GM12872 (cell line): ENCODE measurements at regions not wholly inside any gene's neighbourhood (a gene's known extent, or its start where the extent isn't known, plus 50 kb on each side); places are given as distances from the start of the nearest gene placed in this dataset.

Experiments
- TF ChIP-seq, protein P1 (sequence below): IDR thresholded peaks from 3 replicates; pipeline ENCODE4 v1.5.1; 2011; ENCODE audit warnings: low read depth, mild to moderate bottlenecking, low read length, moderate library complexity; ENCODE audit not compliant: insufficient read depth

DNA sequence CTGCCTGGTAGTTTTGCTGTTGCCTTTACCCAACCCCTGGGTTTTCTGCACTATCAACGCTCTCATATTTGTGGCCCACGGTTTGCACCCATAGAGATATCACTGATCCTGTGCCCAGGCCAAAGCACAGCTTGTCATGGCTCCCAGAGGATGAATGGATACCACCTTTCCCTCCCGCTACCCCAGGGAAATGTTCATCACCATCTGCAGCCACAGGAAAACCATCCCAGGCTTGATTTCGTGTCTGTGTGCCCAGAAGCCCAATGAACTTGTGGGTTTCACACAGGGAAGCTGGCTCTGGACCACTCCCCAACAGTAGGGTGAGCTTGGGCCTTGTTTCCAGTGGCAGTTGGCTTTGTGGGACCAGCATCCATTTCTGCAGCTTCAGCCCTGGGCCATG is 143.1 kb upstream of the GDF10 start:
- TF ChIP-seq, protein P1, sequence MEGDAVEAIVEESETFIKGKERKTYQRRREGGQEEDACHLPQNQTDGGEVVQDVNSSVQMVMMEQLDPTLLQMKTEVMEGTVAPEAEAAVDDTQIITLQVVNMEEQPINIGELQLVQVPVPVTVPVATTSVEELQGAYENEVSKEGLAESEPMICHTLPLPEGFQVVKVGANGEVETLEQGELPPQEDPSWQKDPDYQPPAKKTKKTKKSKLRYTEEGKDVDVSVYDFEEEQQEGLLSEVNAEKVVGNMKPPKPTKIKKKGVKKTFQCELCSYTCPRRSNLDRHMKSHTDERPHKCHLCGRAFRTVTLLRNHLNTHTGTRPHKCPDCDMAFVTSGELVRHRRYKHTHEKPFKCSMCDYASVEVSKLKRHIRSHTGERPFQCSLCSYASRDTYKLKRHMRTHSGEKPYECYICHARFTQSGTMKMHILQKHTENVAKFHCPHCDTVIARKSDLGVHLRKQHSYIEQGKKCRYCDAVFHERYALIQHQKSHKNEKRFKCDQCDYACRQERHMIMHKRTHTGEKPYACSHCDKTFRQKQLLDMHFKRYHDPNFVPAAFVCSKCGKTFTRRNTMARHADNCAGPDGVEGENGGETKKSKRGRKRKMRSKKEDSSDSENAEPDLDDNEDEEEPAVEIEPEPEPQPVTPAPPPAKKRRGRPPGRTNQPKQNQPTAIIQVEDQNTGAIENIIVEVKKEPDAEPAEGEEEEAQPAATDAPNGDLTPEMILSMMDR: no peak

DNA sequence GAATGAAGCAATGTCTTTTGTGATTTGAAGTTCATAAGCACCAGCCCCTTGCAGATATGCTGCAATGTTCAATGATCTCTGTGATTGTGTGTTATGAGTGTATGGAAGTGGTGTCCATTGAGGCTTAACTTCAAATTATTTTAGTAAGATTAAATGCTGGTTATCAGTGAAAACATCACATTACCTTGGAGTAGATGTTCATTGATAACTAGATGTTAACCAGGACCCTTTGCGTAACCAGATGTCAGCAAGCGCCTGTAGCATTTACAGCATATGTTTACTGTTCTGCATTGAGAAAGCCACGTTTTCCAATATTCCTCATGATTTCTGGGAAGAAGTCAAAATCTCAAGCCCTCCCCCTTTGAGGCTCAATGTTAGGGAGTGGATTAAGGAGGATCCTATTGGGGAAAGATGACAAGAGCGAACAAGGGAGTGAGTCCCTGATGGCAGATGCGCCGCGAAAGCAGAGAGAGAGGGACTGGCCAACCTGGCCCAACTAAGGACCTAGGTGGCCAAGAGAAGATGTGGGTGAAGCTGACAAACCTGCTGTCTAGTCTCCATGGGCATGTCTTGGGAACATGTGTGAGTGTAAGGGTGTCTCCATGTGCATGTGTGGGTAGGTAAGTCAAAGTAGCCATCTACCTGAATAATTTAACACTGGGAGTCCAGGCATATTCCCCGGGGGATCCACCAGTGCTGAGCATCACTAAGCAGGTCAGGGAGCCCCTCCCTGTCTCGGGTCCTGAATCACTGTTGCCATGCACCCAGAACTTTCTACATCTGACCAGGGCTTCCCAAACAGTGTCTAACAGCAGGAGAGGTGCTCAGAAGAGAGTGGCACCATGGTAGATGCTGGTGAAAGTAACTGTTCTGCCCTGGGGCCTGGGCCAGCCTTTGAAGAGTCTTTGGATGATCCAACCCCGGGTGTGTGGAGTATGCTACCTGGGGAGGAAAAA is 141.6 kb upstream of the GDF10 start:
- TF ChIP-seq, protein P1: no peak

DNA sequence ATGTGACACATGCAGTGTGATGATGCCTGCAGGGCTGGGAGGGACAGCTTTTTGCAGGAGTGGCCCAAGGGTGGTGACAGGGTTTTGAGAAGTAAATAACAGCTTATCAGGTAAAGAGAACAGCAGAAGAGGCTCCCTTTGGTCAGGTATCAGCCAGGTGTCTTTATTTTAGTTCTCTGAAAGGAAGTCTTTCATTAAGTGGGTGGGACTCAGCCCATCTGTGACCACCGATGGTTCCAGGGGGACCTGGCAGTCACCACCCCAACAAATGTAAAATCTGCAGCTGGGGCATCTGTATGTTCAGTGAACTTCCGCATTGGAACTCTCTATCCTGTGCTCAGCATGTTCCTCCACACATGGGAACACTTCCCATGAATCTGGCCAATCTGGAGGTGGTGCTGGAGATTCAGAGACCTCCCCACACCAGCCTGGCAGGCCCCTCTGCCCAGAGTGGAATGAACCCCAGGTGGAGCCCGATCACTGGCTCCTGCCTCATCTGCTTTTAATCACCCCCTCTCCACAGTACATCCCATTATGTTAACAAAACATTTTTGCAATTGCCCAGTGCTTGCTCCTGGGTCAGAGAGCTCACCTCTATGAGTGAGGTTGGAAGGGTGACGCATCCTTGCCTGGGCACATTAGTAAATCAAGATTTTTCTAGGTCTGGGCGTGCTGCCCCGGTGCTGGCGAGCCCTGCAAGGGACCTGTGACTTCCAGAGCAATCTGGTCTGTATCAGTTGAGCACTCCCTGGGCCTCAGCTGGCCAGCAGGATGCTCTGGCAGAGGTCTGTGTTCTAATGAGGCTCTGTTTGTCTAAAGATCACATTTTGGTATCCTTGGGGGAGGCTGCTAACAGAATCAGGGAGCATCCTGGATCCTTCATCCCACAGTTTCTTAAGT is 140.4 kb upstream of the GDF10 start:
- TF ChIP-seq, protein P1: no peak

DNA sequence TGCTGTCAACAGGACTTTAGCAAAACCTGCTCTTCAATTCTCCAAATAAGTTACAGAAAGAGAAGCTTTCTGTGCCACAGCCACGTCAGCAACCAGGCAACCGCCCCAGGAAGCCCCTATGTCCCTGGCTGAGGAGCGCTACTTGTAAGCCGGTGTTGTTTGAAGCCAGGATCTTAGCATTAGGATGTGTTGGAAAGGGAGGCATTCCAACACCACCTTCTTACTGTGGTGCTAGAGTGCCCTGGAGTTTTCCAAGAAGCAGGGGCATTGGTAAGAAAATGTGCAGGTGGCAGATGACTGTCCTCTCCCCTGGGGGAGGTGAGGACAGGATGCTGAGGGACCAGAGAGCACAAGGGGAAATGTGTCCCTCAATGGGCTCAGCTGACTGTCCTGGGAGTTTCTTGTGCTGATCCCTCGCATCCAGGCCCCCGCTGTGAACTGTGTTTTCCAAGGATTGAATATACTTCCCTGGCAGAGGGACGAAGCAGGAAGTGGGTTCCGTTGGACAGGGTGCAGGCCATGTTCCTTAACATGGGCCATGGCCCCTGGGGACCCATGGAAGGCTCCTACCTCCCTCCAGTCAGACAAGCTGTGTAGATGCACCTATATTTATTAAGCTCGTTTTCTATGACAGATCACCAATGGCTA is 139.6 kb upstream of the GDF10 start:
- TF ChIP-seq, protein P1: no peak

DNA sequence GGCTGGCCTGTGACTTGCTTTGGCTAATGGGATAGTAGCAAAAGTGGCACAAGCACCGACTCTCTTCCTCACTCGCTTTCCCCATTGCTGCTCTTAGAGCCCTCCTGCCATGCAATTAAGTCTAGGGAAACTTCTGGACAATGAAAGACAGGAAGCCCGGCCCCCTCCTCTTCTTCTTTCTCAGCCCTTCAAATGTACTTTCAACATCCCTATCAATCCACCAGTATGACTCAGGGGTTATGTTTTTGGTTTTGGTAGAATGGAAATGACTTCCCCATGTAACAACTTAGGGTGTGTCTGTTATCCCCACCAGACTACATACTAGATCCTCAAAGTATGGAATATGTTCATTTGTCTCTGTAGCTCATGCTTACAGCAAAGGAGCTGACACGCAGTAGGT is 139.0 kb upstream of the GDF10 start:
- TF ChIP-seq, protein P1: no peak

DNA sequence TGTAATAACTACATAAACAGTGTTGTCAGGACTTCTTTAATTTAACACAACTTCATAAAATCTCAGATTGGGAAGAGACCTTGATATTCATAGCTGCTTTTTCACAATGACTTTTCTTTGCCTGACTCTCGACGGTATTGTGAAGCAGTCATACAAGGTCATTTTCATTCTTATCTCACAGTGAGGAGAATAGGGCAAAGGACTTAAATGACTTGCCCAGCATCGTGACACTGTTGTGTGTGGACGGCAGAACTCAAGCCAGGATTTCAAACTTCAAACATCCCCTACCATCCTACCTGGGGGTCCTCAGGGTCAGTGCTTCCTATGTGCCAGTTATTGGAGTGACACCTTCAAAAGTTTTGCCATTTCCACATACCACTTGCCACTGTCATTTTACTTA is 138.5 kb upstream of the GDF10 start:
- TF ChIP-seq, protein P1: no peak

DNA sequence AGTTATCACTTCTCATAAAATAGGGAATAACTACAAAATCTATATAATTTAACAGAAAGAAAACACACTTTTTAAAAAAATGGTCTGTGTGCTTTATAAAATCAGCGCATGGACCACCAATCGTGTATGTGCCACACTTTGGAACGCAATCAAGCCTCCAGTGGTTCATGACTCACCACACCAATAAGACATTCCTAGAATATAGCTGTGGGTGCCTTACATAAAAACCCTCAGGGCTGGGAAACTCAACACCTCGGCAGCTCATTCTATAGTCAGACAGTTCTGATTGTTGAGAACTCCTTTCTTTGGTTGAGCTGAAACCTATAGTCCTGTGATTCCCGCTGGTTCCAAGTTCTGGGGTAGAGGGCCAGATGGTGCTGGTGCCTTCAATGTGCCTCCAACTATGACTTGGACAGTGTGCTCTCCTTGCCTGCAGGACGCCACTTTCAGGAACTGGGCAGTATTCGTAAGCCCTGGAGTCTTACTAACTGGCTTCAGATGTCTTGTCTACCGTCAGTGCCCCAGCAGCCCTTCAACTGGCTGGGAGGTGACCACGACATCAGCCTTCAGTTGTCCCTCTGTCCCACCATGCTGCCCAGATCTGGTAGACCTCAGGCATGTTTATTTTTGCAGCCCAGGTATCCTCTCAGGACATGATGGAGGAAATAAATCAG is 135.7 kb upstream of the GDF10 start:
- TF ChIP-seq, protein P1: no peak
